ENCODE measurements at regions not wholly inside any gene's neighbourhood (a gene's known extent, or its start where the extent isn't known, plus 50 kb on each side); places are given as distances from the start of the nearest gene placed in this dataset.

GRCh38 chr2:66724241-66724640 lies 289.3 kb downstream of the MEIS1 start:
- H3K4me2 ChIP-seq (ENCODE audit: low read length) = no peak overlapping the region
- H3K4me3 ChIP-seq (ENCODE audit: low read depth, low read length) = no peak overlapping the region
- H3K27ac ChIP-seq = no peak overlapping the region
- no peaks in the 10 kb centered on the region for H3K27me3 ChIP-seq (ENCODE audit: control insufficient read depth, insufficient read depth, low read length)
- no peaks in the 10 kb centered on the region for H3K4me1 ChIP-seq
- H2AFZ ChIP-seq = no peak overlapping the region
- H3K9ac ChIP-seq = no peak overlapping the region
- H3K9me3 ChIP-seq (ENCODE audit: control insufficient read depth, low read length) = no peaks in the 10 kb centered on the region
- H3K36me3 ChIP-seq (ENCODE audit: control insufficient read depth, insufficient read depth, low read length) = no peaks in the 10 kb centered on the region
- TF ChIP-seq, protein P1, sequence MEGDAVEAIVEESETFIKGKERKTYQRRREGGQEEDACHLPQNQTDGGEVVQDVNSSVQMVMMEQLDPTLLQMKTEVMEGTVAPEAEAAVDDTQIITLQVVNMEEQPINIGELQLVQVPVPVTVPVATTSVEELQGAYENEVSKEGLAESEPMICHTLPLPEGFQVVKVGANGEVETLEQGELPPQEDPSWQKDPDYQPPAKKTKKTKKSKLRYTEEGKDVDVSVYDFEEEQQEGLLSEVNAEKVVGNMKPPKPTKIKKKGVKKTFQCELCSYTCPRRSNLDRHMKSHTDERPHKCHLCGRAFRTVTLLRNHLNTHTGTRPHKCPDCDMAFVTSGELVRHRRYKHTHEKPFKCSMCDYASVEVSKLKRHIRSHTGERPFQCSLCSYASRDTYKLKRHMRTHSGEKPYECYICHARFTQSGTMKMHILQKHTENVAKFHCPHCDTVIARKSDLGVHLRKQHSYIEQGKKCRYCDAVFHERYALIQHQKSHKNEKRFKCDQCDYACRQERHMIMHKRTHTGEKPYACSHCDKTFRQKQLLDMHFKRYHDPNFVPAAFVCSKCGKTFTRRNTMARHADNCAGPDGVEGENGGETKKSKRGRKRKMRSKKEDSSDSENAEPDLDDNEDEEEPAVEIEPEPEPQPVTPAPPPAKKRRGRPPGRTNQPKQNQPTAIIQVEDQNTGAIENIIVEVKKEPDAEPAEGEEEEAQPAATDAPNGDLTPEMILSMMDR (IDR thresholded peaks at IDR 0.05) = no peak
- H3K79me2 ChIP-seq = no peaks in the 10 kb centered on the region

DNA sequence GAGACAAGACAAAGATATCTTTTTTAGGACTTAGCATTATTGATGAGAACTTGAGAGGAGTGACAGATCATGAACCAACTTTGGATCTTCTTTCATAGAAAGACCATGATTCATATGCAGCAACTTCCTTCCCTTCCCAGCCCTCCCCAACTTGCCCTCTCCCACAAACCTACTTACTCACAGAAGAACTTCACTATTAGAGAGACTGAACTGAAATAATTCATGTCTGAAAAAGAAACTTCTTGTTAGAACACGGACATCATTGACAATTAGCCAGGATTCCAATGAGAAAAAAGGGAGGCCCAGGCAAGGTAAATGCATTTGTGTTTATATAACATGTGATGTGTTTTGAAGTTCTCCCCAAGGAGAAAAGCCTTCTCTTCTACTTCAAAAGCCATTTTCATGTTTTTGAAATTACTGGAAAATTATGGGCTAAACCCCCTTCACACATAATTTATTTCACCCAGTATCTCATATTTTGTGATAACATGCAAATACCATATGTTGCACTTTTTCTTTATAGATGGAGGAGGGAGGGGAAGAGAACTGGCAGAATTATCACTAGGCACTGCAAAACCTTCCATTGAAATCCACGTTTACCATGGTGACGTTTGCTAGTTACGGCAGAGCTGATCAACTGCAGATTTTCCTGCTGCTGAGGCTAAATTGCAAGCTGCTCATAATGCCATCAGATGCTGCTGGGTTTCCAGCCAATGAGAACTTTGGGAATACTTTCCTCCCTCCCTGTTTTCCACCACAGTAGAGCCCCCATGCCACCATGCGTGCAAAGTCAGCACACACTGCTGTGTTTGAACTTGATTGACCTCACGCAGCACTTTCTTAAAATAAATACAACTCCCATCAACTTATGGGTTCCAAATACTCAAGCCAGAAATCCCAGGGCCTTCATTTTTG lies 294.7 kb downstream of the MEIS1 start:
- Histone ChIP-seq H3K27ac (no peak overlapping the region), H2AFZ (no peak overlapping the region), H3K36me3 (ENCODE audit: control insufficient read depth, insufficient read depth, low read length) (no peaks in the 10 kb centered on the region), H3K27me3 (ENCODE audit: control insufficient read depth, insufficient read depth, low read length) (no peaks in the 10 kb centered on the region), H3K4me1 (no peaks in the 10 kb centered on the region), H3K9ac (no peak overlapping the region), H3K9me3 (ENCODE audit: control insufficient read depth, low read length) (no peaks in the 10 kb centered on the region), H3K79me2 (no peaks in the 10 kb centered on the region), H3K4me2 (ENCODE audit: low read length) (no peak overlapping the region), H3K4me3 (ENCODE audit: low read depth, low read length) (no peak overlapping the region)
- TF ChIP-seq, protein P1 (IDR thresholded peaks at IDR 0.05) = no peak

GRCh38 chr2:66730441-66730840 lies 295.5 kb downstream of the MEIS1 start:
- H3K4me2 ChIP-seq (ENCODE audit: low read length) = no peak overlapping the region
- H3K79me2 ChIP-seq = no peaks in the 10 kb centered on the region
- H3K9me3 ChIP-seq (ENCODE audit: control insufficient read depth, low read length) = no peaks in the 10 kb centered on the region
- H3K4me1 ChIP-seq = no peaks in the 10 kb centered on the region
- H3K27ac ChIP-seq = no peak overlapping the region
- TF ChIP-seq, protein P1 (IDR thresholded peaks at IDR 0.05) = no peak
- no peaks in the 10 kb centered on the region for H3K27me3 ChIP-seq (ENCODE audit: control insufficient read depth, insufficient read depth, low read length)
- no peak overlapping the region for H3K4me3 ChIP-seq (ENCODE audit: low read depth, low read length)
- H3K36me3 ChIP-seq (ENCODE audit: control insufficient read depth, insufficient read depth, low read length) = no peaks in the 10 kb centered on the region
- H3K9ac ChIP-seq = no peak overlapping the region
- no peak overlapping the region for H2AFZ ChIP-seq

DNA sequence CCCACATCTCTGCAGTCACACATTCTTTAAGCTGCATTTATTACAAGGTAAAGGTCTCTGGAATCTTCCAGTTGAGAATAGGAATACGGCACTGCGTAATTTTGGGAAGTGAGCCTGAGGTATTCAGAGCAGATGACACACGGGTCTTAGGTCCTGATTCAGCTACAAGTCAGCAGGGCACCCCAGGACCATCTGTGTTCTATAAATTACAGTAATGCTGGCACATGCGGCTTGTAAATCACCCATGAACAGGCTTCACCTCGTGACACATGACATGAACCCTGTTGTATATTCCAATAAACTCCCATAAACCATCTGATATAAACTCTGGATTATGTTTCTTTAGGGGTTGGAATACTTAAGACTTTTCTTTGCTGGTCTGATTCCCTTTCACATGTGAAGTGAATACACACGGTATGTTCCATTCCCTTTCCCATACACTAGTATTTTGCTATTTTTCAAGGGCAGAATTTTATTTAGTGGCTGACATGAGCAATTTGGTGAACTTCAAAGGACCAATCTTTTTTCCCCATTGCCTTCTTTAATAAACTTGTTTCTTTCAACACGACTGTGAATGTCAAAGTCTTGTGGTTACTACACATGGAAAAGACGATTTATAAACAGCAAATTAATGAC lies 298.6 kb downstream of the MEIS1 start:
- Histone ChIP-seq H3K27ac (no peak overlapping the region), H3K4me1 (no peaks in the 10 kb centered on the region), H3K4me2 (ENCODE audit: low read length) (no peak overlapping the region), H3K4me3 (ENCODE audit: low read depth, low read length) (no peak overlapping the region), H3K36me3 (ENCODE audit: control insufficient read depth, insufficient read depth, low read length) (no peaks in the 10 kb centered on the region), H3K27me3 (ENCODE audit: control insufficient read depth, insufficient read depth, low read length) (no peaks in the 10 kb centered on the region), H3K9me3 (ENCODE audit: control insufficient read depth, low read length) (no peaks in the 10 kb centered on the region), H2AFZ (no peak overlapping the region), H3K79me2 (no peaks in the 10 kb centered on the region), H3K9ac (no peak overlapping the region)
- TF ChIP-seq, protein P1 (IDR thresholded peaks at IDR 0.05) = no peak
